ENCODE measurements at regions not wholly inside any gene's neighbourhood (a gene's known extent, or its start where the extent isn't known, plus 50 kb on each side); places are given as distances from the start of the nearest gene placed in this dataset.

GRCh38 chr14:41073544-41073943 is 533.1 kb upstream of the LRFN5 start:
- TF ChIP-seq CTCF (conservative IDR thresholded peaks at IDR 0.05): no peak
- no peak for TF ChIP-seq ZFX (IDR thresholded peaks at IDR 0.05)

Measured in C4-2B (cell line).